HL-60 (cell line): ENCODE measurements at regions not wholly inside any gene's neighbourhood (a gene's known extent, or its start where the extent isn't known, plus 50 kb on each side); places are given as distances from the start of the nearest gene placed in this dataset.
"Not testable (repeated sequence)": the region's sequence is repeated elsewhere in the genome, so short reads cannot be mapped to it uniquely, and the experiment has no call there.

ENCODE experiments used
- TF ChIP-seq, protein P1 (sequence below): IDR thresholded peaks from one replicate; pipeline ENCODE4 v1.5.1; 2011; ENCODE audit warnings: low read length, control low read depth, inconsistent platforms; ENCODE audit not compliant: insufficient read depth
- TF ChIP-seq, protein P2 (sequence below): IDR thresholded peaks from 2 replicates; pipeline ENCODE4 v1.6.1; 2012; ENCODE audit warnings: low read depth; ENCODE audit not compliant: insufficient replicate concordance

DNA sequence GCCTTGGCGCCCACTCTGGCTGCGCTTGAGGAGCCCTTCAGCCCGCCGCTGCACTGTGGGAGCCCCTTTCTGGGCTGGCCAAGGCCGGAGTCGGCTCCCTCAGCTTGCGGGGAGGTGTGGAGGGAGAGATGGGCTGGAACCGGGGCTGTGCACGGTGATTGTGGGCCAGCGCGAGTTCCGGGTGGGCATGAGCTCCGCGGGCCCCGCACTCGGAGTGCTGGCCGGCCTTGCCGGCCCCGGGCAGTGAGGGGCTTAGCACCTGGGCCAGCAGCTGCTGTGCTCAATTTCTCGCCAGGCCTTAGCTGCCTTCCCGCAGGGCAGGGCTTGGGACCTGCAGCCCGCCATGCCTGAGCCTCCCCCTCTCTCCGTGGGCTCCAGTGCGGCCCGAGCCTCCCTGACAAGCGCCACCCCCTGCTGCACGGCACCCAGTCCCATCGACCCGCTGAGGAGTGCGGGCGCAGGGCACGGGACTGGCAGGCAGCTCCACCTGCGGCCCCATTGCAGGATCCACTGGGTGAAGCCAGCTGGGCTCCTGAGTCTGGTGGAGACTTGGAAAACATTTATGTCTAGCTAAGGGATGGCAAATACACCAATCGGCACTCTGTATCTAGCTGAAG is 643.6 kb upstream of the CPEB2 start:
- TF ChIP-seq, protein P1, sequence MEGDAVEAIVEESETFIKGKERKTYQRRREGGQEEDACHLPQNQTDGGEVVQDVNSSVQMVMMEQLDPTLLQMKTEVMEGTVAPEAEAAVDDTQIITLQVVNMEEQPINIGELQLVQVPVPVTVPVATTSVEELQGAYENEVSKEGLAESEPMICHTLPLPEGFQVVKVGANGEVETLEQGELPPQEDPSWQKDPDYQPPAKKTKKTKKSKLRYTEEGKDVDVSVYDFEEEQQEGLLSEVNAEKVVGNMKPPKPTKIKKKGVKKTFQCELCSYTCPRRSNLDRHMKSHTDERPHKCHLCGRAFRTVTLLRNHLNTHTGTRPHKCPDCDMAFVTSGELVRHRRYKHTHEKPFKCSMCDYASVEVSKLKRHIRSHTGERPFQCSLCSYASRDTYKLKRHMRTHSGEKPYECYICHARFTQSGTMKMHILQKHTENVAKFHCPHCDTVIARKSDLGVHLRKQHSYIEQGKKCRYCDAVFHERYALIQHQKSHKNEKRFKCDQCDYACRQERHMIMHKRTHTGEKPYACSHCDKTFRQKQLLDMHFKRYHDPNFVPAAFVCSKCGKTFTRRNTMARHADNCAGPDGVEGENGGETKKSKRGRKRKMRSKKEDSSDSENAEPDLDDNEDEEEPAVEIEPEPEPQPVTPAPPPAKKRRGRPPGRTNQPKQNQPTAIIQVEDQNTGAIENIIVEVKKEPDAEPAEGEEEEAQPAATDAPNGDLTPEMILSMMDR: not testable (repeated sequence)
- TF ChIP-seq, protein P2, sequence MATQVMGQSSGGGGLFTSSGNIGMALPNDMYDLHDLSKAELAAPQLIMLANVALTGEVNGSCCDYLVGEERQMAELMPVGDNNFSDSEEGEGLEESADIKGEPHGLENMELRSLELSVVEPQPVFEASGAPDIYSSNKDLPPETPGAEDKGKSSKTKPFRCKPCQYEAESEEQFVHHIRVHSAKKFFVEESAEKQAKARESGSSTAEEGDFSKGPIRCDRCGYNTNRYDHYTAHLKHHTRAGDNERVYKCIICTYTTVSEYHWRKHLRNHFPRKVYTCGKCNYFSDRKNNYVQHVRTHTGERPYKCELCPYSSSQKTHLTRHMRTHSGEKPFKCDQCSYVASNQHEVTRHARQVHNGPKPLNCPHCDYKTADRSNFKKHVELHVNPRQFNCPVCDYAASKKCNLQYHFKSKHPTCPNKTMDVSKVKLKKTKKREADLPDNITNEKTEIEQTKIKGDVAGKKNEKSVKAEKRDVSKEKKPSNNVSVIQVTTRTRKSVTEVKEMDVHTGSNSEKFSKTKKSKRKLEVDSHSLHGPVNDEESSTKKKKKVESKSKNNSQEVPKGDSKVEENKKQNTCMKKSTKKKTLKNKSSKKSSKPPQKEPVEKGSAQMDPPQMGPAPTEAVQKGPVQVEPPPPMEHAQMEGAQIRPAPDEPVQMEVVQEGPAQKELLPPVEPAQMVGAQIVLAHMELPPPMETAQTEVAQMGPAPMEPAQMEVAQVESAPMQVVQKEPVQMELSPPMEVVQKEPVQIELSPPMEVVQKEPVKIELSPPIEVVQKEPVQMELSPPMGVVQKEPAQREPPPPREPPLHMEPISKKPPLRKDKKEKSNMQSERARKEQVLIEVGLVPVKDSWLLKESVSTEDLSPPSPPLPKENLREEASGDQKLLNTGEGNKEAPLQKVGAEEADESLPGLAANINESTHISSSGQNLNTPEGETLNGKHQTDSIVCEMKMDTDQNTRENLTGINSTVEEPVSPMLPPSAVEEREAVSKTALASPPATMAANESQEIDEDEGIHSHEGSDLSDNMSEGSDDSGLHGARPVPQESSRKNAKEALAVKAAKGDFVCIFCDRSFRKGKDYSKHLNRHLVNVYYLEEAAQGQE: not testable (repeated sequence)
